H1 (cell line): ENCODE measurements at regions not wholly inside any gene's neighbourhood (a gene's known extent, or its start where the extent isn't known, plus 50 kb on each side); places are given as distances from the start of the nearest gene placed in this dataset.

ENCODE experiments used
- BACH1 ChIP-seq: IDR thresholded peaks from 2 replicates; pipeline ENCODE4 v1.6.1; 2012; ENCODE audit warnings: low read length, improper control_type of control experiment
- CBX8 ChIP-seq: fragments of 300-800, 300-1000 bp; sonication (generic); IDR thresholded peaks from 2 replicates; pipeline ENCODE4 v1.7.1; 2016; ENCODE audit warnings: low read depth, low read length, borderline replicate concordance
- EGR1 ChIP-seq: IDR thresholded peaks from 2 replicates; pipeline ENCODE4 v1.6.1; 2011; ENCODE audit warnings: low read depth, low read length, borderline replicate concordance
- KDM5A ChIP-seq: fragments of 200-600 bp; IDR thresholded peaks from 2 replicates; pipeline ENCODE4 v1.7.1; 2012; ENCODE audit warnings: mild to moderate bottlenecking, low read length, inconsistent platforms, mixed read lengths
- SIRT6 ChIP-seq: IDR thresholded peaks from one replicate; pipeline ENCODE4 v1.7.1; 2012; ENCODE audit warnings: low read length, inconsistent platforms

DNA sequence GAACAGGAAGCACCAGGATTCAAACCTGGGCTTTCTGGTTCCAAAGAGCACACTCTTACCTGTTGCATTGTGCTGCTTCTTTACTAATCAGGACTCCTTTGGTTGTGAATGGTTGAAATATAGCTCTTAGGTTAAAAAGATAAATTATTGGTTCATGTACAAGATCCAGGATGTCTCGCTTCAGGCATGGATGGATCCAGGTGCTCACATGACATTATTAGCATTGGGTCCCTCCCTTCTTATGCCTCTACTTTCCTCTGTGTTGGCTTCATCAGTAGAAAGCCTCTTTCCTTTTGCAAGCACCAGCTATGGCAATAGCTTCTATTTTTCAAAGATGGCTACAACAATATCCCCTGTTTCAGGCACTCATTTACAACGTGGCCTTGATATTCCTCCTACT, 217.7 kb upstream of the SULF2 start (continued):
- TF ChIP-seq BACH1 (no peak), KDM5A (no peak), CBX8 (no peak), EGR1 (no peak), SIRT6 (no peak)
